Right lobe of liver (tissue), 4 donors: ENCODE measurements at regions not wholly inside any gene's neighbourhood (a gene's known extent, or its start where the extent isn't known, plus 50 kb on each side); places are given as distances from the start of the nearest gene placed in this dataset.

Experiments
- CTCF ChIP-seq, 4 donors: fragments of 200-600 bp in 3 of 4; fragments of 450-650 bp in 1 of 4; IDR thresholded peaks; one replicate each; pipeline versions ENCODE4 v1.5.1 to v1.8.0; 2016 to 2022; ENCODE audit warnings: antibody characterized with exemption in 4 of 4, mild to moderate bottlenecking in 2 of 4
- POLR2A ChIP-seq: fragments of 450-650 bp; IDR thresholded peaks from one replicate; pipeline ENCODE4 v1.6.1; 2017; ENCODE audit warnings: antibody characterized with exemption, mild to moderate bottlenecking
- donor health status: DM: no; HTN: no; CAD: no.
- donor health status: DM: no; HTN: no; CAD: no.
- donor health status: DM: no; HTN: yes; CAD: no.

- TF ChIP-seq CTCF (IDR thresholded peaks at IDR 0.05) (no peak), POLR2A (no peak)
These were observed 333.9 kb upstream of the IZUMO3 start for GRCh38 chr9:24879591-24879990.
